Right renal pelvis (tissue), 4 donors: ENCODE measurements at regions not wholly inside any gene's neighbourhood (a gene's known extent, or its start where the extent isn't known, plus 50 kb on each side); places are given as distances from the start of the nearest gene placed in this dataset.

Source experiments
- DNase-seq, 4 donors: peaks; one replicate each; pipeline ENCODE4 v3.0.0-alpha.2; 2013; ENCODE audit warnings: low read depth in 4 of 4, low spot score in 3 of 4, missing footprints in 1 of 4

DNA sequence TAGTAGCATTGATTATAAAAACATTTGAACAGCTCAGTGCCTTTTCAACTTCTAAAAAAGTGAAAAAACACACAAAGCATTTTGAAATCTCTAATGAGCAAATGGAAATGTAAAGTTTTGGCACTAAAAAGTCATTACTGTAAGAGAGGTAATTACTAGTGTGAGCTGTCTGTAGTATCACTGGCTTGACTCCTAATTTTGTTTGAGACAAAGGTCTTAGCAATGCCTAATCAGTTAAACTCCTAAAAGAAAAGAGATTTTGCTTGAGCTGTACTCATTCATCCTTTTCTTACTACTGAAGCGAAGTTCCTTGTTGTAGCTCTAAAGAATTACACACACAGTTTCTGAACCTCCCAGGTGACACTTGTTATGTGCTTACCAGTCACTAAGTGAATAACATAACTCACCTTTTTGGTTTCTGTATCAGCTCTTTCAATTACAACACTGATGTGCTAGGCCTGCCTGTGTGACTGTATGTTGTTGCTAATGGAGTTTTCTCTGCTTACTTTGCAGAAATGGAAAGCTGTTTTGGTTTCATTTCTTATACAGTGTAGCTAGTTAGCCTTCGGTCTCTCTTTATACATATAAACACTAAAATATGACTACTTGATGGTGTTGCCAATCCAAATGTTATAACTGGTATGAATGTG lies 924.4 kb upstream of the TENM4 start:
- no peak for DNase-seq

DNA sequence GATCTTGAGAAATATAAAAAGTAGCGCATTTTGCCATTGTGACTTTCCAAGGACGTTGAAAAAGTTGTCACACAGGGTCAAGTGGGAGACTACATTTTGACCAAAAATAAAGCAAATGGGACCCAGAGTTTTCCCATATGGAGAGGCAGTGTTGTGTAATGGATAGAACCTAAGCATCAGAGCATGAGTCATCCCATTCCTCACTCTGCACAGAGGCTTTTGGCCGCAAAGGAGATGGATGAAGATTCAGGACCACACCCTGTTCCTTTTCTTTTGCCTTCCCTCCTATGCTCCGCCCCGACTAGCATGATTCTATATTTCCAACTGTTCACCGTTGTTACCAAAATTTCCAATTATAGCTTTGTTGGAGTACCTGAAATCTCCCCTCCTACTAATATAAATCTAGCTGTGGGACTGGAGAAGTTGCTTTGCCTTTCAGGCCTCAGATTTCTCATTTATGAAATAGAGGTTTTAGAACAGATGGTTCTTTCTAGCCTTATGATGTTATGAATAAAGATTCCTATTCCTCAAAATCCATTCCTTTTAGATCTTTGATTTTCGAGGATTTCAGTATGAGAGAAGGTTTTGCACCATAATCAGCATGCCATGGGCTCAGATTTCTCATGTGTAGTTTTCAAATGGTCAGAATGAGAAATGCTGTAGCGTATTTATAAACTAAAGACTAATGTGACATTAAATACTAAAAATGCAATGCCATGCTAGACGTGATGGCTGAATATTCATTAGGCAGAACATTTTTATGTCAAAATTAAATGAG lies 921.9 kb upstream of the TENM4 start:
- no peak for DNase-seq

- no peak for DNase-seq
Observed at GRCh38 chr11:80355251-80355650, 914.4 kb upstream of the TENM4 start.

DNA sequence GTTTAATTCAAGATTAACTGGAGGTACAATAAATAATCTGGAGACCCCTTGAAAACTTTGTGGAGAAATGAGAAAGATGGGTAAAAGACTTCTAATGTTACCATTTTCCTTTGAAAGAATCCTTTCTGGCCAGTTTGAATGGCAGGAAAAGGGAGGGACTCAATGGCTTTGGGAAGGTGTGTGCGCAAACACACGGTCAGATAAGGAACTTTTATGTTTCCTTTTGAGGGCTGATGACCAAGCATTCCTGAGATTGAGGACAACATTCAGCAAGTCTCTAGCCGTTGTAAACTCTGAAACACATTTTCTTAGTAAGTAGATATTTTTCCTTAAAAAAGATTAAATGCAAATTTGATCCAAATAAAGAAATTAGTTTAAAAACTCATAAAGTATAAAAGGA lies 909.7 kb upstream of the TENM4 start:
- DNase-seq, result no peak

- no peak for DNase-seq
Observed at GRCh38 chr11:80349997-80350396, 909.2 kb upstream of the TENM4 start.

DNA sequence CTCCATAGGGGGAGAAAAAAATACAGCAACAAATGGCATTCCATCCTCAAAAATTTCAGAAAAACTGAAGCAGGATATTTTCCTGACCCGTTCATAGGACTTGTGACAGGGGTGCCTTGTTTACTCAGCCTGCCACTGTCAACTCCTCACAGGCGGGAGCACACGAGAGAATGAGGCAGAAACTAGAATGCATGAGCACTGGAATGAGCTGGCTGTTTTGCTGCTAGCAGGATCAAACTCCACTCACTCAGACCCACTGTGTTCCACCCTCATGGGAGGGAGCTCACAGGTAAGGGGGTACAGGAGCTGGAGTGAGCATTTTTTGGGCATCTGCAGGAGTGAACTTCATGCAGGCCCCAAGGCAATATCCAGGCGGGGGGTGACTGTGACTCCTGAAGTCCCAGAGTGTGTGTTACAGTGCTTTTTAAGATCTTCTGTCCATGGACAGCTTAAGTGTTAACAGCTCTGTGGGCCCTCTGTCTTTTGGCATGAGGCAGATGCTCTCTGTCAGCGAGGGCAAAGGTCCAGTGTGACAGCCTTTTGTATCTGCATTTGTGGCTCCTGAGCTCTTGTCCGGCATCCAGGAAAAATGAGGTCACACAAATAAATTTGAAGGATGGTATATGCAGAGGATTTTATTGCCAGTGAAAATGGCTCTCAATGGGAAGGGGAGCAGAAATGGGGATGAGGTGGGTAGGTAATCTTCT lies 905.7 kb upstream of the TENM4 start:
- no peak for DNase-seq

DNA sequence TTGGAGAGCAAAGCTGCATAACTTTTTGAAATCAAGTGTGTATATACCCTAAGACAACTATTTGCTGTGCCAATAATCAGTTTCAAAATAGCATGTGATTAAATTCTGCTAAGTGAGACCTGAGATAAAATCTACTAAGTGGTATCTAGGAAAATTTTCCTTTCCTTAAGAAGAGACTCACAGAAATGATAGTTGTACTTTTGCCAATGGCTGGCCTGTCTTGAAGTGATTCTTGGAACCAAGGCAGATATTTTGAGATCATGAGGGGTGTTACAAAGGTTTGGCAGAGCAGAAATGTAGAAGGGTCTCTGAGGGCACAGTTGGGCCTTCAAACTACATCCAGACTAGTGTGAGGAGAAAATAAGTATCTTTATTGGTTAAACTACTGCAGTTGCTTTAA lies 902.6 kb upstream of the TENM4 start:
- no peak for DNase-seq

- DNase-seq, result no peak
Observed at GRCh38 chr11:80338231-80338630, 897.4 kb upstream of the TENM4 start.

DNA sequence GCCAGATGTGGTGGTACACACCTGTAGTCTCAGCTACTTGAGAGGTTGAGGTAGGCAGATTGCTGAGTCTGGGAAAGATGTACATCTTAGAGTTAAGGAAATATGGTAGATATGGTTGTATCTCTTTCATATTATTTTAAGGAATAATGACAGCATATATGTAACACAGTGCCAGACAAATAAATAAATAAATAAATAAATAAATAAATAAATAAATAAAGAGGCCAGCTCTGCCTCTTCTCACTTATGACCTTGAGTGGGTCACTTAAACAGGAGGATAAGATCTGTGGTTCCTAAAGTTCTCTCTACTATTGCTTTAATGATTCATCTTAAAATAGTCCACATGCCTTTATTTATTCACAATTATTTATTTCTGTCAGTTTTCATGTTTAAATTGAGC lies 890.9 kb upstream of the TENM4 start:
- no peak for DNase-seq

GRCh38 chr11:80330264-80330663 lies 889.4 kb upstream of the TENM4 start:
- no peak for DNase-seq

DNA sequence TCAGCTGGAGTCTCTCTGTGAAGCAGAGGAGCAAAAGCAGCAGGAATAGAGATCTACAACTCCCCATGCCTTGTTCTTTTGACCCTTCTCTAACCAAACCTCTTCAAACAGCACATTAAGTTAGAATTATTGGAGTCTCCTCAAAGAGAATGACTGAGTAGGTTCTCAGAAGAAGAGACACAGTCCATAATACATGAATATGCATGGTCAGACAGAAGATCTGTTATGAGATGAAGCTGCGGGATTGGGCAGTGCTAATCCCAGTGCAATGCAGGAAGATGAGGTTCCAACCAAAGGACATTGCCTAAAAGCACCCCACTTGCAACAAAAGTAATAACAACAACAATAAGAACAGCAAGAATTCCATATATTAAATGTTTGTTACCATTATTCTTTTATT lies 887.9 kb upstream of the TENM4 start:
- DNase-seq, result no peak

- DNase-seq, result no peak
Observed at GRCh38 chr11:80327956-80328614, 887.3 kb upstream of the TENM4 start.

- no peak for DNase-seq
Observed at GRCh38 chr11:80321786-80322185, 881.0 kb upstream of the TENM4 start.

GRCh38 chr11:80320765-80321164 lies 879.9 kb upstream of the TENM4 start:
- DNase-seq, result no peak

GRCh38 chr11:80320226-80320625 lies 879.4 kb upstream of the TENM4 start:
- DNase-seq, result no peak

DNA sequence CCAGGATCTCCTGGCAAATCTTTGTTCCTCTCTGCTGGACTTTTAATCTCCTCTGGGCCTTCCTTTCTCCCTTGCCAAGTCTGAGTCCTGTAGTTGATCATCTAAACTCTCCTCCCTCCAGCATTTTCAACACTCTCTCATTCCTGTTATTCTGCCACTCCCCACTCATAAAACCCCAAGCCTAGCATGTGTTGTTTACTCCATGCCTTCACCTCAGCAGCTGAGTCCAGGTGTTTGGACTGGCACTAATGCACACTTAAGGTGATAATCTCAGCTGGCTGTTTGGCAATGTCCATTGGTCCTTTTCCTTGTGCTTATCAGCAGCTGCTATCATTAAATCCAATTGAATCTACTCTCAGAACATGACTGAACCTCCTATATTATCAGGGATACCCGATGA lies 876.8 kb upstream of the TENM4 start:
- DNase-seq, result no peak

DNA sequence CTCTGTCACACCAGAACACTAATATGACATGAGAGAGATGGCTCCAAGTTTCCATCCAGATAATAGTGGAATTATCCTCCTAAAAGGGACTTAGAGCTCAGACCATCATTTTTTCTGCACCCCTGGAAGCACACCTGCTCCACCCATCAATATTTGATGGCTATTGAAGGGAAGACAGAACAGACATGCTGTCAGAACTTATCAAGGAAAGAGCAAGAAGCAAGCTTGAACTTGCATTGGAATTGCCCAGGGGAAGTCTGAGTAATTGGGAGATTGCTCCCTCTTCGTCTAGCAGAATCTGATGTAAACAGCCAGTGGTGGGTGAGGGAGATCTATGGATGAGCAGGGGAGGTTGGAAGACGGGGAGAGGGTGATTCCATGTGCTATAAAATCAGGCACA lies 874.4 kb upstream of the TENM4 start:
- DNase-seq, result no peak

GRCh38 chr11:80309301-80309700 lies 868.5 kb upstream of the TENM4 start:
- DNase-seq, result no peak

GRCh38 chr11:80307676-80308075 lies 866.8 kb upstream of the TENM4 start:
- no peak for DNase-seq

GRCh38 chr11:80297858-80298632 lies 857.2 kb upstream of the TENM4 start:
- no peak for DNase-seq

GRCh38 chr11:80293293-80293692 lies 852.5 kb upstream of the TENM4 start:
- DNase-seq, result no peak
